PC-3 (cell line): ENCODE measurements at regions not wholly inside any gene's neighbourhood (a gene's known extent, or its start where the extent isn't known, plus 50 kb on each side); places are given as distances from the start of the nearest gene placed in this dataset.
"Not testable (repeated sequence)": the region's sequence is repeated elsewhere in the genome, so short reads cannot be mapped to it uniquely, and the experiment has no call there.

Experiments used
- ATAC-seq: fragments of 200-7000 bp; cut with Tn5 transposase; 2 replicates; pipeline ENCODE4 v1.9.1; 2020; ENCODE audit warnings: mild to moderate bottlenecking, moderate library complexity
- BruUV-seq: library from RNA; stranded (reverse); fragments of 400-500 nt; replicated peaks from 2 replicates; lab custom pipeline; 2021; lab: Mats Ljungman, UMichigan
- CTCF ChIA-PET: fragments of 300-600 bp; sonication (Branson Sonifier 250); formaldehyde crosslinking; loops from one replicate; lab custom pipeline; 2022; ENCODE audit warnings: antibody characterized with exemption; lab: Charles Lee
- POLR2A ChIA-PET: fragments of 300-600 bp; sonication (Branson Sonifier 250); formaldehyde crosslinking; loops from one replicate; lab custom pipeline; 2022; ENCODE audit warnings: antibody characterized with exemption; ENCODE audit not compliant: unreplicated experiment; lab: Charles Lee
- DNase-seq: peaks from one replicate; pipeline ENCODE4 v3.0.0-alpha.2; 2015
- H2AFZ ChIP-seq: fragments of 300-600 bp; sonication (generic); 2 replicates; pipeline ENCODE4 v1.6.0; 2016; ENCODE audit warnings: antibody characterized with exemption, low read length
- H3F3A ChIP-seq: fragments of 300-600 bp; sonication (generic); one replicate; pipeline ENCODE4 v1.6.0; 2017; ENCODE audit warnings: antibody characterized with exemption, low read length, control low read depth, mild to moderate bottlenecking; ENCODE audit not compliant: unreplicated experiment
- H3K27ac ChIP-seq: fragments of 300-600 bp; sonication (generic); 2 replicates; pipeline ENCODE4 v1.5.1; 2016; ENCODE audit warnings: mild to moderate bottlenecking, low read length
- H3K27me3 ChIP-seq: fragments of 300-600 bp; sonication (generic); 2 replicates; pipeline ENCODE4 v1.6.1; 2016; ENCODE audit warnings: low read length, mixed read lengths
- H3K36me3 ChIP-seq: fragments of 300-600 bp; sonication (generic); 2 replicates; pipeline ENCODE4 v1.6.1; 2016; ENCODE audit warnings: low read depth, mixed run types, low read length, mixed read lengths
- H3K4me1 ChIP-seq: fragments of 300-600 bp; sonication (generic); 2 replicates; pipeline ENCODE4 v1.5.1; 2016; ENCODE audit warnings: low read length; ENCODE audit not compliant: insufficient read depth
- H3K4me2 ChIP-seq: fragments of 300-600 bp; sonication (generic); 2 replicates; pipeline ENCODE4 v1.6.0; 2016; ENCODE audit warnings: low read length
- H3K4me3 ChIP-seq: fragments of 300-600 bp; sonication (generic); 2 replicates; pipeline ENCODE4 v1.5.1; 2016; ENCODE audit warnings: mild to moderate bottlenecking, low read length, mixed read lengths
- H3K79me2 ChIP-seq: fragments of 300-600 bp; sonication (generic); 2 replicates; pipeline ENCODE4 v1.6.1; 2017; ENCODE audit warnings: low read length, mixed read lengths
- H3K9ac ChIP-seq: fragments of 300-600 bp; sonication (generic); 2 replicates; pipeline ENCODE4 v1.6.0; 2016; ENCODE audit warnings: mild to moderate bottlenecking, low read length
- H3K9me2 ChIP-seq: fragments of 300-600 bp; sonication (generic); replicated peaks from 2 replicates; pipeline ENCODE4 v1.6.1; 2016; ENCODE audit warnings: mixed run types, low read length, mixed read lengths
- H3K9me3 ChIP-seq: fragments of 300-600 bp; sonication (generic); 2 replicates; pipeline ENCODE4 v1.6.1; 2016; ENCODE audit warnings: low read length, mixed read lengths
- H4K20me1 ChIP-seq: fragments of 300-600 bp; sonication (generic); 2 replicates; pipeline ENCODE4 v1.6.1; 2016; ENCODE audit warnings: low read length, mixed read lengths
- CTCF ChIP-seq: fragments of 300-600 bp; sonication (generic); conservative IDR thresholded peaks from 2 replicates; pipeline ENCODE4 v1.5.1; 2017; ENCODE audit warnings: antibody characterized with exemption, low read depth, mild to moderate bottlenecking, low read length
- EZH2 ChIP-seq: fragments of 300-600 bp; sonication (generic); IDR thresholded peaks from one replicate; pipeline ENCODE4 v1.6.1; 2017; ENCODE audit warnings: antibody characterized with exemption, mild to moderate bottlenecking, low read length; ENCODE audit not compliant: unreplicated experiment
- EZH2phosphoT487 ChIP-seq: fragments of 300-600 bp; sonication (generic); IDR thresholded peaks from 2 replicates; pipeline ENCODE4 v1.6.1; 2018; ENCODE audit warnings: mild to moderate bottlenecking, antibody characterized with exemption, low read length, borderline replicate concordance
- intact Hi-C: fragments of 100-400 bp; cut with micrococcal nuclease; formaldehyde crosslinking; loops from 2 replicates; pipeline ENCODE4 v1.9.0; 2023

- DNase-seq (no peak), ATAC-seq (no peak)
- TF ChIP-seq EZH2phosphoT487 (no peak), EZH2 (no peak), CTCF (no peak)
- H3K9me3 ChIP-seq: no peaks in the 10 kb centered on the region
- H3K36me3 ChIP-seq: no peaks in the 10 kb centered on the region
- no peak overlapping the region for H3K9ac ChIP-seq
- no peaks in the 10 kb centered on the region for H3K79me2 ChIP-seq
- H3K4me3 ChIP-seq: no peak overlapping the region
- H3K27me3 ChIP-seq: no peaks in the 10 kb centered on the region
- H3K4me1 ChIP-seq: no peaks in the 10 kb centered on the region
- no peaks in the 10 kb centered on the region for H4K20me1 ChIP-seq
- H3F3A ChIP-seq: no peaks in the 10 kb centered on the region
- H2AFZ ChIP-seq: no peak overlapping the region
- no peak overlapping the region for H3K4me2 ChIP-seq
- ChIA-PET CTCF (no interaction called here), POLR2A (no interaction called here)
- no TSS peak for BruUV-seq
- no peak overlapping the region for H3K27ac ChIP-seq
- no peaks in the 10 kb centered on the region for H3K9me2 ChIP-seq
- intact Hi-C loops: no loop called here
Measured at GRCh38 chr20:30168800-30169138, 1088.7 kb upstream of the DEFB115 start.

GRCh38 chr20:30175681-30176080 lies 1081.8 kb upstream of the DEFB115 start:
- BruUV-seq: no TSS peak
- Histone ChIP-seq H3K9me3 (no peaks in the 10 kb centered on the region), H3K9me2 (no peaks in the 10 kb centered on the region), H3K4me3 (no peak overlapping the region), H4K20me1 (no peaks in the 10 kb centered on the region), H3K9ac (no peak overlapping the region), H3K79me2 (no peaks in the 10 kb centered on the region), H2AFZ (no peak overlapping the region), H3F3A (no peaks in the 10 kb centered on the region), H3K27ac (no peak overlapping the region), H3K4me1 (no peaks in the 10 kb centered on the region), H3K27me3 (no peaks in the 10 kb centered on the region), H3K4me2 (no peak overlapping the region), H3K36me3 (no peaks in the 10 kb centered on the region)
- TF ChIP-seq EZH2phosphoT487 (no peak), EZH2 (no peak), CTCF (no peak)
- ATAC-seq (no peak), DNase-seq (no peak)
- ChIA-PET CTCF (no interaction called here), POLR2A (no interaction called here)
- intact Hi-C loops: no loop called here

GRCh38 chr20:30183124-30183523 lies 1074.3 kb upstream of the DEFB115 start:
- DNase-seq, H3K4me2 ChIP-seq, ATAC-seq, H3K9ac ChIP-seq, intact Hi-C loops, H3K9me2 ChIP-seq, H4K20me1 ChIP-seq, H3K27ac ChIP-seq, CTCF ChIA-PET, H3K4me1 ChIP-seq, H3K9me3 ChIP-seq, POLR2A ChIA-PET, H3K36me3 ChIP-seq, H3K4me3 ChIP-seq, H2AFZ ChIP-seq, H3K79me2 ChIP-seq, BruUV-seq, H3K27me3 ChIP-seq, H3F3A ChIP-seq: not testable (repeated sequence)

- H3K9me3 ChIP-seq, H3K27ac ChIP-seq, H3K27me3 ChIP-seq, H3K79me2 ChIP-seq, H3K36me3 ChIP-seq, intact Hi-C loops, H3F3A ChIP-seq, H3K4me2 ChIP-seq, BruUV-seq, H3K4me3 ChIP-seq, H3K4me1 ChIP-seq, CTCF ChIA-PET, H3K9me2 ChIP-seq, H2AFZ ChIP-seq, H4K20me1 ChIP-seq, DNase-seq, POLR2A ChIA-PET, H3K9ac ChIP-seq, ATAC-seq: not testable (repeated sequence)
Measured at GRCh38 chr20:30191785-30192184, 1065.7 kb upstream of the DEFB115 start.

- H2AFZ ChIP-seq, CTCF ChIA-PET, H3F3A ChIP-seq, DNase-seq, POLR2A ChIA-PET, ATAC-seq, H3K36me3 ChIP-seq, H4K20me1 ChIP-seq, H3K4me1 ChIP-seq, H3K79me2 ChIP-seq, H3K27ac ChIP-seq, H3K9me2 ChIP-seq, H3K4me2 ChIP-seq, intact Hi-C loops, H3K9me3 ChIP-seq, H3K4me3 ChIP-seq, H3K27me3 ChIP-seq, BruUV-seq, H3K9ac ChIP-seq: not testable (repeated sequence)
Measured at GRCh38 chr20:30234477-30234876, 1023.0 kb upstream of the DEFB115 start.
